GM18505 (cell line): ENCODE measurements at regions not wholly inside any gene's neighbourhood (a gene's known extent, or its start where the extent isn't known, plus 50 kb on each side); places are given as distances from the start of the nearest gene placed in this dataset.

Experiments
- ATAC-seq: cut with Tn5 transposase; IDR thresholded peaks from one replicate; pipeline ENCODE4 v1.9.1; 2021; ENCODE audit not compliant: unreplicated experiment
- POLR2A ChIP-seq: IDR thresholded peaks from 4 replicates; pipeline ENCODE4 v1.6.1; 2011; ENCODE audit warnings: borderline replicate concordance; ENCODE audit not compliant: insufficient read depth, insufficient read length; ENCODE audit errors: extremely low read depth

GRCh38 chr10:78549140-78549935 lies 515.7 kb downstream of the RPS24 start:
- ATAC-seq, result no peak
- no peak for TF ChIP-seq POLR2A

GRCh38 chr10:78550090-78550489 lies 516.4 kb downstream of the RPS24 start:
- no peak for ATAC-seq
- TF ChIP-seq POLR2A, result no peak

GRCh38 chr10:78550716-78551115 lies 517.1 kb downstream of the RPS24 start:
- no peak for ATAC-seq
- no peak for TF ChIP-seq POLR2A

- no peak for ATAC-seq
- no peak for TF ChIP-seq POLR2A
Measured at GRCh38 chr10:78551184-78552005, 517.4 kb upstream of the ZMIZ1 start.

- no peak for ATAC-seq
- TF ChIP-seq POLR2A, result no peak
Measured at GRCh38 chr10:78552261-78552811, 516.4 kb upstream of the ZMIZ1 start.

GRCh38 chr10:78553792-78554191 lies 515.0 kb upstream of the ZMIZ1 start:
- TF ChIP-seq POLR2A, result no peak
- ATAC-seq, result no peak

GRCh38 chr10:78555128-78555527 lies 513.6 kb upstream of the ZMIZ1 start:
- TF ChIP-seq POLR2A, result no peak
- ATAC-seq, result no peak

GRCh38 chr10:78556705-78557432 lies 511.9 kb upstream of the ZMIZ1 start:
- no peak for ATAC-seq
- TF ChIP-seq POLR2A, result no peak

GRCh38 chr10:78557433-78557925 lies 511.3 kb upstream of the ZMIZ1 start:
- no peak for TF ChIP-seq POLR2A
- no peak for ATAC-seq

GRCh38 chr10:78559661-78560340 lies 509.0 kb upstream of the ZMIZ1 start:
- no peak for ATAC-seq
- no peak for TF ChIP-seq POLR2A

- no peak for TF ChIP-seq POLR2A
- ATAC-seq, result no peak
Measured at GRCh38 chr10:78560341-78560688, 508.5 kb upstream of the ZMIZ1 start.

GRCh38 chr10:78563314-78563713 lies 505.5 kb upstream of the ZMIZ1 start:
- no peak for TF ChIP-seq POLR2A
- no peak for ATAC-seq

- TF ChIP-seq POLR2A, result no peak
- no peak for ATAC-seq
Measured at GRCh38 chr10:78565841-78566240, 502.9 kb upstream of the ZMIZ1 start.
